Smooth muscle cell (in vitro differentiated cells): ENCODE measurements at regions not wholly inside any gene's neighbourhood (a gene's known extent, or its start where the extent isn't known, plus 50 kb on each side); places are given as distances from the start of the nearest gene placed in this dataset.

ENCODE experiments used
- DNase-seq: peaks from one replicate; lab custom pipeline; 2025; ENCODE audit not compliant: unreplicated experiment; lab: John Stamatoyannopoulos, UW
- H2AFZ ChIP-seq: fragments of 200-600 bp; sonication (generic); 2 replicates; pipeline ENCODE4 v1.6.0; 2016; ENCODE audit warnings: antibody characterized with exemption, low read depth, mild to moderate bottlenecking
- H3F3A ChIP-seq: fragments of 200-600 bp; sonication (generic); 2 replicates; pipeline ENCODE4 v1.6.0; 2017; ENCODE audit warnings: antibody characterized with exemption, low read depth
- H3K27ac ChIP-seq: fragments of 200-600 bp; sonication (generic); 2 replicates; pipeline ENCODE4 v1.5.1; 2016; ENCODE audit warnings: low read depth, mild to moderate bottlenecking
- H3K27me3 ChIP-seq: fragments of 200-600 bp; sonication (generic); 2 replicates; pipeline ENCODE4 v1.6.1; 2016; ENCODE audit warnings: low read depth, mild to moderate bottlenecking
- H3K36me3 ChIP-seq: fragments of 200-600 bp; sonication (generic); 2 replicates; pipeline ENCODE4 v1.5.1; 2016; ENCODE audit warnings: low read depth
- H3K4me1 ChIP-seq: fragments of 200-600 bp; sonication (generic); 2 replicates; pipeline ENCODE4 v1.5.1; 2016; ENCODE audit warnings: low read depth
- H3K4me2 ChIP-seq: fragments of 200-600 bp; sonication (generic); 2 replicates; pipeline ENCODE4 v1.6.0; 2016; ENCODE audit warnings: mild to moderate bottlenecking
- H3K4me3 ChIP-seq: fragments of 200-600 bp; sonication (generic); 2 replicates; pipeline ENCODE4 v1.5.1; 2016; ENCODE audit warnings: mild to moderate bottlenecking
- H3K79me2 ChIP-seq: fragments of 200-600 bp; sonication (generic); 2 replicates; pipeline ENCODE4 v1.6.0; 2016; ENCODE audit warnings: low read depth, mild to moderate bottlenecking
- H3K9ac ChIP-seq: fragments of 200-600 bp; sonication (generic); 2 replicates; pipeline ENCODE4 v1.6.0; 2016; ENCODE audit warnings: low read depth
- H3K9me3 ChIP-seq: fragments of 200-600 bp; sonication (generic); replicated peaks from 2 replicates; pipeline ENCODE4 v1.5.1; 2016; ENCODE audit warnings: low read depth
- H4K20me1 ChIP-seq: fragments of 200-600 bp; sonication (generic); 2 replicates; pipeline ENCODE4 v1.6.0; 2016; ENCODE audit warnings: low read depth
- WGBS: methylation state at CpG from one replicate; pipeline ENCODE4 v1.1.7; 2016; ENCODE audit warnings: low lambda C conversion rate; 5-methylcytosine and 5-hydroxymethylcytosine counted together
- TF ChIP-seq, protein P1 (sequence below): fragments of 200-600 bp; sonication (generic); IDR thresholded peaks from 2 replicates; pipeline ENCODE4 v1.5.1; 2017; ENCODE audit warnings: borderline replicate concordance, mild to moderate bottlenecking, antibody characterized with exemption; ENCODE audit not compliant: insufficient read depth, poor library complexity, severe bottlenecking

- 80% methylated on average over 14 of the region's 14 CpGs for WGBS
- Histone ChIP-seq H4K20me1 (no peaks in the 10 kb centered on the region), H3K27me3 (peaks cover 7% of the 10 kb centered on the region), H3F3A (no peaks in the 10 kb centered on the region), H2AFZ (no peak overlapping the region), H3K79me2 (no peaks in the 10 kb centered on the region), H3K9me3 (no peaks in the 10 kb centered on the region), H3K36me3 (no peaks in the 10 kb centered on the region), H3K4me3 (no peak overlapping the region), H3K27ac (no peak overlapping the region), H3K9ac (no peak overlapping the region), H3K4me1 (no peaks in the 10 kb centered on the region), H3K4me2 (no peak overlapping the region)
- no peak for DNase-seq
- TF ChIP-seq, protein P1, sequence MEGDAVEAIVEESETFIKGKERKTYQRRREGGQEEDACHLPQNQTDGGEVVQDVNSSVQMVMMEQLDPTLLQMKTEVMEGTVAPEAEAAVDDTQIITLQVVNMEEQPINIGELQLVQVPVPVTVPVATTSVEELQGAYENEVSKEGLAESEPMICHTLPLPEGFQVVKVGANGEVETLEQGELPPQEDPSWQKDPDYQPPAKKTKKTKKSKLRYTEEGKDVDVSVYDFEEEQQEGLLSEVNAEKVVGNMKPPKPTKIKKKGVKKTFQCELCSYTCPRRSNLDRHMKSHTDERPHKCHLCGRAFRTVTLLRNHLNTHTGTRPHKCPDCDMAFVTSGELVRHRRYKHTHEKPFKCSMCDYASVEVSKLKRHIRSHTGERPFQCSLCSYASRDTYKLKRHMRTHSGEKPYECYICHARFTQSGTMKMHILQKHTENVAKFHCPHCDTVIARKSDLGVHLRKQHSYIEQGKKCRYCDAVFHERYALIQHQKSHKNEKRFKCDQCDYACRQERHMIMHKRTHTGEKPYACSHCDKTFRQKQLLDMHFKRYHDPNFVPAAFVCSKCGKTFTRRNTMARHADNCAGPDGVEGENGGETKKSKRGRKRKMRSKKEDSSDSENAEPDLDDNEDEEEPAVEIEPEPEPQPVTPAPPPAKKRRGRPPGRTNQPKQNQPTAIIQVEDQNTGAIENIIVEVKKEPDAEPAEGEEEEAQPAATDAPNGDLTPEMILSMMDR: no peak
Observed at GRCh38 chr17:79322211-79323123, 247.8 kb downstream of the ENGASE start.

DNA sequence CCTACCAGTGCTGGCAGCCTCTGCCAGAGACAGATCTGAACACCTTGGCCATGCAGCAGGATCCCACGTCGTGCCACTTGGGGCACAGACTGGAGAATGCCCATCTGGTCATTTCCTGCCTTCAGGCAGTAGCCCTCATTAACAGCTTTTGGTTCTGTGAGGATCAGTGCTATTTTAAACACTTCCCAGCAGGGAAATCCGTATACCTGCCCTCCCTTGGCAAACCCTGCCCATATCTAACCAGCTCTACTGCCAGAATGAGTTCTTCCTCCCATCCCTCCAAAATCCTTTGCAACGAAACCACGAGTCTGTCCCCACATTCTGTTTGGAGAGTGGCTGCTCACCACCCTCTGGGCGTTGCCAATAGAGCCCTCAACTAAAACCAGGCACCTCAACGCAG is 245.7 kb downstream of the ENGASE start:
- no peaks in the 10 kb centered on the region for H4K20me1 ChIP-seq
- DNase-seq: no peak
- no peaks in the 10 kb centered on the region for H3K9me3 ChIP-seq
- peaks cover 7% of the 10 kb centered on the region for H3K4me1 ChIP-seq
- H3K4me2 ChIP-seq: no peak overlapping the region
- H3K79me2 ChIP-seq: no peaks in the 10 kb centered on the region
- H3K27me3 ChIP-seq: peaks cover 11% of the 10 kb centered on the region
- TF ChIP-seq, protein P1: no peak
- H2AFZ ChIP-seq: no peak overlapping the region
- no peak overlapping the region for H3K9ac ChIP-seq
- WGBS: 79% methylated on average over 7 of the region's 7 CpGs
- H3K36me3 ChIP-seq: no peaks in the 10 kb centered on the region
- H3K4me3 ChIP-seq: no peak overlapping the region
- no peak overlapping the region for H3K27ac ChIP-seq
- H3F3A ChIP-seq: no peaks in the 10 kb centered on the region

DNA sequence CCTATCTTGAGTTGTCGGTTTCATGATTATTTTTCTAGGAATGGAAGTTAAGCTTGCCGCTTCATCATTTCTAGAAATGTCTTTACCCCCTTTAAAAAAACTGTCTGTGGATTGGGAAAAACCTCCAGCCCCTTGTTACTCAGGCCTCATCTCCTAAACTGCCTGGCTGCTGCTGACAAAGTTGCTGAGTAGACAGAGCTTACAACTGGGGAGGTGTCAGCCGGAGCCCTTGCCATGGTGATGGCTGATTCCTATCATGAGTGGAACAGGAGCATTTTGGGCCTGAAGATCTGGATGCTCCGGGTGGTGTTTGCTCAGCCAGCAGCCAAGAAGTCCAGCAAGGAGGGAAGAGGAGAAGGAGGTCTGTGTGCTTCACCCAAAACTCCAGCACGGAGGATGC is 243.3 kb downstream of the ENGASE start:
- H3K36me3 ChIP-seq: no peaks in the 10 kb centered on the region
- no peak overlapping the region for H2AFZ ChIP-seq
- no peak for DNase-seq
- no peaks in the 10 kb centered on the region for H3K79me2 ChIP-seq
- H3K27ac ChIP-seq: no peak overlapping the region
- H3K4me3 ChIP-seq: no peak overlapping the region
- TF ChIP-seq, protein P1: no peak
- no peaks in the 10 kb centered on the region for H3K9me3 ChIP-seq
- peaks cover 17% of the 10 kb centered on the region for H3K27me3 ChIP-seq
- 87% methylated on average over 5 of the region's 5 CpGs for WGBS
- no peaks in the 10 kb centered on the region for H4K20me1 ChIP-seq
- no peak overlapping the region for H3K9ac ChIP-seq
- H3K4me2 ChIP-seq: no peak overlapping the region
- peaks cover 7% of the 10 kb centered on the region for H3K4me1 ChIP-seq
- H3F3A ChIP-seq: no peaks in the 10 kb centered on the region

GRCh38 chr17:79316805-79317204 is 242.2 kb downstream of the ENGASE start:
- TF ChIP-seq, protein P1: no peak
- WGBS: 81% methylated on average over 6 of the region's 6 CpGs
- Histone ChIP-seq H3K4me2 (no peak overlapping the region), H3K27me3 (peaks cover 17% of the 10 kb centered on the region), H3K4me1 (peaks cover 7% of the 10 kb centered on the region), H3K9ac (no peak overlapping the region), H3F3A (no peaks in the 10 kb centered on the region), H4K20me1 (no peaks in the 10 kb centered on the region), H3K9me3 (no peaks in the 10 kb centered on the region), H2AFZ (no peak overlapping the region), H3K36me3 (no peaks in the 10 kb centered on the region), H3K79me2 (no peaks in the 10 kb centered on the region), H3K27ac (no peak overlapping the region), H3K4me3 (no peak overlapping the region)
- no peak for DNase-seq
